GM12874 (cell line): ENCODE measurements at regions not wholly inside any gene's neighbourhood (a gene's known extent, or its start where the extent isn't known, plus 50 kb on each side); places are given as distances from the start of the nearest gene placed in this dataset.

Experiments used
- TF ChIP-seq, protein P1 (sequence below): IDR thresholded peaks from 2 replicates; pipeline ENCODE4 v1.5.1; 2011; ENCODE audit warnings: low read depth, mild to moderate bottlenecking, control low read depth, low read length, moderate library complexity; ENCODE audit not compliant: insufficient read depth

DNA sequence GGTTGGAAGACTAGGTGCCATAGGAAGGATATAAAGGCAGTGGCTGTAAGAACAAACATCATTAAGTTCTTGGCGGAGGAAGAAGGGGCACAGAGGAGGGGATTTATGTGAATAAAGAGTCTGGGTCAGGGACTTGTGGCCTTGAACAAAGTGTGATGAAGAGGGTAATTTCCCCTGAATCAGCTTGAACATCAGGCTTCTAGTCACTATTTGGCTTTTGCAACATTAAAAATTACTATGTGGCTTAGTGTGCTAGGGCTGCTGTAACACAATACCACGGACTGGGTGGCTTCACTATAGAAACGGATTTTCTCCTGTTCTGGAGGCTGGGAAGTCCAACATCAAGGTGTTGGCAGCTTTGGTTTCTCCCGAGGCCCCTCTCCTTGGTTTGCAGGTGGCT, 70.5 kb upstream of the CNIH3 start:
- TF ChIP-seq, protein P1, sequence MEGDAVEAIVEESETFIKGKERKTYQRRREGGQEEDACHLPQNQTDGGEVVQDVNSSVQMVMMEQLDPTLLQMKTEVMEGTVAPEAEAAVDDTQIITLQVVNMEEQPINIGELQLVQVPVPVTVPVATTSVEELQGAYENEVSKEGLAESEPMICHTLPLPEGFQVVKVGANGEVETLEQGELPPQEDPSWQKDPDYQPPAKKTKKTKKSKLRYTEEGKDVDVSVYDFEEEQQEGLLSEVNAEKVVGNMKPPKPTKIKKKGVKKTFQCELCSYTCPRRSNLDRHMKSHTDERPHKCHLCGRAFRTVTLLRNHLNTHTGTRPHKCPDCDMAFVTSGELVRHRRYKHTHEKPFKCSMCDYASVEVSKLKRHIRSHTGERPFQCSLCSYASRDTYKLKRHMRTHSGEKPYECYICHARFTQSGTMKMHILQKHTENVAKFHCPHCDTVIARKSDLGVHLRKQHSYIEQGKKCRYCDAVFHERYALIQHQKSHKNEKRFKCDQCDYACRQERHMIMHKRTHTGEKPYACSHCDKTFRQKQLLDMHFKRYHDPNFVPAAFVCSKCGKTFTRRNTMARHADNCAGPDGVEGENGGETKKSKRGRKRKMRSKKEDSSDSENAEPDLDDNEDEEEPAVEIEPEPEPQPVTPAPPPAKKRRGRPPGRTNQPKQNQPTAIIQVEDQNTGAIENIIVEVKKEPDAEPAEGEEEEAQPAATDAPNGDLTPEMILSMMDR = no peak

DNA sequence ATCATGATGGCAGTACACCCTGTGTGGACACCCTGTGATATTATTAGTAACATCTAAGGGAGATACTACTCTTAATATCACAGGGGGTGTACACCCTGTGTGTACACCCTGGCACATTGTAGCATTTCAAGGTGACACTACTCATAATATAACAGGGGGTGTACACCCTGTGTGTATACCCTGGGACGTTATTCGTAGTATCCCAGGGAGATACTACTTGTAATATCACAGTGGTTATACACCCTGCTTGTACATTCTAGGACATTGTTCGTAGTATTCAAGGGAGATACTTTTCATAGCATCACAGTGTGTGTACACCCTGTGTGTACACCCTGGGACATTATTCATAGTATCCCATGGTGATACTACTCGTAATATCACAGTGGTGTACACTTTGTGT, 67.4 kb upstream of the CNIH3 start:
- TF ChIP-seq, protein P1 = no peak

DNA sequence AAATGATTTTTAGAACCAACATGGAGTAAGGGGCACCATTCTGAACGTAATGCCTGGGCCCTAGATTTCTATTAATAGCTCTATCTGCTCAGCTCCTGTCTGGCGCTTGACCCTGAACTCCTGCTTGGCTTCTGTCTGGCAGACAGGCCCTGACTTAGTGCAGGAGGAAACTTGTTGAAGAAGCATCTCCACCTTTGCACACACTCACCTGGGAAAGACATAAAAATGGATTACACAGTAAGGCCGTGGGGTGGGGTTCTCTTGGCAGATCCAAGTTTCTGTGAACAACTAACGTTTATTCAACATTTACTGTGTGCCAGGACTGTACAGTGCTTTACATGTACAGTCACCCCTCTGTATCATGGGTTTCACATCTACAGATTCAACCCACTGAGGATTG, 62.1 kb upstream of the CNIH3 start:
- TF ChIP-seq, protein P1 = no peak

DNA sequence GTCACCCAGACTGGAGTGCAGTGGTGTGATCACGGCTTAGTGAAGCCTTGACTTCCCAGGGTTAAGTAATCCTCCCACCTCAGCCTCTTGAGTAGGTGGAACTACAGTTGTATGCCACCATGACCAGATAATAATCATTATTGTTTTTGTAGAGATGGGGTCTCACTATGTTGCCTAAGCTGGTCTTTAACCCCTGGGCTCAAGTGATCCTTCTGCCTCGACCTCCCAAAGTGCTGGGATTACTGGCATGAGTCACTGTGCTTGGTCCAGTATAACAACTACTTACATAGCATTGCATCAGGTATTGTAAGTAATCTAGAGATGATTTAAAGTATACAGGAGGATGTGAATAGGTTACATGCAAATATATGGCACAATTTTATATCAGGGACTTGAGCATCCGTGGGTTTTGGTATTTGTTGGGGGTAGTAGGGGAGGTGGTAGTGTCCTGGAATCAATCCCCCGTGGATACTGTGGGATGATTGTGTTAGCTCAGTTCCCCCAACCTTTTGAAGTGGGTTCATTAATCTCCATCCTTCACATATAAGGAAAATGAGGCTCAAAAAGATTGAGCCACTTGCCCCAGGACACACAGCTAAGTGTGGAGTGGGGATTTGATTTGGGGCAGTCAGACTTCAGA, 61.4 kb upstream of the CNIH3 start:
- TF ChIP-seq, protein P1 = no peak

DNA sequence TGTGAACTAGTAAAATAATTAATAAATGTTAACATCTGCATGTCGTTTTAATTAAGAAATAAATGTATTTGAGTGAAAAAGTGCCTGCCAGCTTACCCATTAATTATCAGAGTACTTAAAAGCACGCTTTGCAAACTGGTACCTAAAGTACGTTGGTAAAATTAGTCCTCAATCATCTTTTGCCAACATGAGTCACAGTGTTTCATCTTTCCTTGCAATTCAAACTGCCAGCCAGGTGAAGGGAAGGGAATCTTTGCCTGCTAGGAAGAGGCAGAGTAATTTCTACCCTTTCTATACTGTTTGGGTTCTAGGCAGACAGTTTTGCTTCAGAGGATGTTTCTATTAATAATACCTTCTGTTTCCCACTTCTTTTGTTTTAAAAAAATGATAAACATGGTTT, 57.2 kb upstream of the CNIH3 start:
- TF ChIP-seq, protein P1 = no peak

DNA sequence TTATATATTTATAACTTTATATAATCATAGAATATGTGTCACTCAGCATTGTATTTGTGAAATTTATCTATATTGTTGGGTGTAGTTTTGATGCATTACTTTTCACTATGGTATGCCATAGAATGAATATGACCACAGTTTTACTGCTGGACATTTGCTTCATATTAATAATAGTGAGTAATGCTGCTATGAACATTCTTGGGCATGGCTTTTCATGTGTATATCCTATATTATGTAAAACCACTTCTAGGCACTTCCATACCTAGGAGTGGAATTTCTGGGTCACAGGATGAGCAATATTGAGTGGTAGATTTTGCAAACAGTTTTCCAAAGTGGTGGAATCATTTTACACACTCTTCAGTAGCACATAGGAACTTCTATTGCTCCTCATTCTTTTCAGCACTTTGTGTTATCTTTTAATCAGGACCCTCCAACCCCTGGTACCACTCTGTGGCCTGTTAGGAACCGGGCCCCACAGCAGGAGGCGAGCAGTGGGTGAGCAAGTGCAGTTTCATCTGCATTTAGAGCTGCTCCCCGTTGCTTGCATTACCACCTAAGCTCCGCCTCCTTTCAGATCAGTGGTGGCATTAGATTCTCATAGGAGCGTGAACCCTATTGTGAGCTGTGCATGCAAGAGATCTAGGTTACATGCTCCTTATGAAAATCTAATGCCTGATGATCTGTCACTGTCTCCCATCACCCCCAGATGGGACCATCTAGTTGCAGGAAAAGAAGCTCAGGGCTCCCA, 56.0 kb upstream of the CNIH3 start:
- TF ChIP-seq, protein P1 = no peak

DNA sequence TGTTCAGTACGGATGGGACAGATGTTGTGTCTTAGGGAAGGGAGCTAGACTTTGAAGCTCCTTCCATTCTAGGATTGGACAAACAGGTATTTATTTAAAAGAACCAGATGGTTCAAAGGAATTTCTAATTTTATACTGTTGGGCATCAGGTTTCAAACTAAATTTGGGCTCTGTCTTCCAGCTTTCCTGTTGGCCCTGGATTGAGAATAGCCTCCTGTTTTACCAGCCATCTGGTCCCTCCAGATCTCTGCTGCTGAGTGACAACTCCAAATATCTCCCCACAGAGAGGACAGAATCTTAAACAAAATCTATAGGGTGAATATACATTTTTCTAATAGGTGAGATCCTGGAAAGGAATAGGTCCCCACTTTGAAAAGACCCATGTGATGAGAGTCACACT, 52.5 kb upstream of the CNIH3 start:
- TF ChIP-seq, protein P1 = no peak
